ENCODE measurements at regions not wholly inside any gene's neighbourhood (a gene's known extent, or its start where the extent isn't known, plus 50 kb on each side); places are given as distances from the start of the nearest gene placed in this dataset.

DNA sequence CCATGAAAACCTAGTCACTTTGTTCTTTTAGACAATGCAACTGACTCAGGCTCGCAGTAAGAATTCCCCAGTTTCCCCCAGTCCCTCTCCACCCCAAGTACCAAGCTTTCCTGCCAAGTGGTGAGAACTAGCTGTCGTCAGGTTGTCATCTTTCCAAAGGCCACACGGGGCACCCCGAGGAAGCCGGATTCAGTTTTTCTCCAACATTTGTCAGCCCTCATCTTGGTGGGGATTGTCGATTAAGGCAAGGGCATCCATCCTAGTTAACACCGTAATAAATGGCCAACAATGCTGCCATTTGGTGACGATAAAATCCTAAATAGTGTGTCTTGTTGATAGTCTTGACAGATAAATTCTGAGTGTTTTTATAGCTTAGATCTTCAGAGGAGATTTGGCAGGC lies 55.9 kb upstream of the PROX1 start:
- Histone ChIP-seq H4K20me1 (ENCODE audit: insufficient read depth, low read length) (no peaks in the 10 kb centered on the region; the same call in 1 of the 2 replicates), H3K27ac (ENCODE audit: low read length) (no peak overlapping the region), H3K36me3 (replicated peaks; ENCODE audit: low read depth, low read length) (no peaks in the 10 kb centered on the region), H3K27me3 (ENCODE audit: low read depth, low read length) (no peaks in the 10 kb centered on the region; the same call in 1 of the 2 replicates), H3K4me2 (ENCODE audit: low read length) (no peak overlapping the region), H3K4me3 (ENCODE audit: low read length) (no peak overlapping the region), H2AFZ (ENCODE audit: low read depth, low read length) (no peak overlapping the region), H3K4me1 (ENCODE audit: low read length) (no peaks in the 10 kb centered on the region), H3K9ac (ENCODE audit: low read length) (no peak overlapping the region), H3K9me3 (ENCODE audit: insufficient read depth, low read length) (no peaks in the 10 kb centered on the region), H3K79me2 (ENCODE audit: low read length) (no peaks in the 10 kb centered on the region)
- TF ChIP-seq EZH2phosphoT487 (IDR thresholded peaks at IDR 0.05; ENCODE audit: low read depth) (no peak), CTCF (IDR thresholded peaks at IDR 0.05; ENCODE audit: low read depth, low read length) (no peak)

DNA sequence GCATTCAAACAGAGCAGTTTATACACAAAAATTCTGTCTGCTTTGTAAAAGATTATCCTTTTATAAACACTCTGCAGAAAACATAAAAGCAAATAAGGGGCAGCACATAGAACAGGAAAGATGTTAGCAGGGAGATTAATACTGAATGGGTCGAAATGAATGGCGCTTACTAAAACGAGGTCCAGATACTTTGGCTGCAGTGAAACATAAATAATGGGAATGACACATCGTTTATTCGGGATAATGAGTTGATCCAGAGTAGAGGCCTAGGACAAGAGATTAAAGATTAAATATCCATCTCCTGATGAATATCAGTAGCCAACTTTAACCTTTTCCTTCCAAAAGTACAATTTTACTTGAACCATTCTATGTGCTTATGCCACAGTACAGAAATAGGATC lies 54.4 kb upstream of the PROX1 start:
- Histone ChIP-seq H3K4me1 (ENCODE audit: low read length) (no peaks in the 10 kb centered on the region), H3K9me3 (ENCODE audit: insufficient read depth, low read length) (no peaks in the 10 kb centered on the region)

DNA sequence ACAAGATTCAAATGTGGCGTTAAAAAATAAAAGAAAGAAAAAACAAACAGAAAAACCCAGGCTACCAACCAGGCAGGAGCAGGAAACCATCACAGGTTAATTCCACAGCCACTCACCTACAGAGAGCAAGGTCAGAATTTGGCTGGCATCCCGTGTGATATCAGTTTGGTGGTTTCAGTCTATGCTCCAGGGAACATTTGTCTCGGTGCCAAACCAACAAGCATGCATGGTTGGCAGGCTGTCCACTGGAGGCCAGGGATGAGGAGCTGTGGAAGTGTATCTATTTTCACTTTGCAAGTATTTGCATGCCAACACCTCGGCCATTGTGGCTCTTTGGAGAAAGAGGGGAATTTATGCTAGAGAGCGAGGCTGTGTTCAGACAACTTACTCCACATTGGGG lies 53.1 kb upstream of the PROX1 start:
- Histone ChIP-seq H3K79me2 (ENCODE audit: low read length) (no peaks in the 10 kb centered on the region), H3K4me2 (ENCODE audit: low read length) (no peak overlapping the region), H2AFZ (ENCODE audit: low read depth, low read length) (no peak overlapping the region), H3K27me3 (ENCODE audit: low read depth, low read length) (no peaks in the 10 kb centered on the region; the same call in 1 of the 2 replicates), H3K36me3 (replicated peaks; ENCODE audit: low read depth, low read length) (no peaks in the 10 kb centered on the region), H4K20me1 (ENCODE audit: insufficient read depth, low read length) (no peaks in the 10 kb centered on the region), H3K4me3 (ENCODE audit: low read length) (no peak overlapping the region), H3K9me3 (ENCODE audit: insufficient read depth, low read length) (no peaks in the 10 kb centered on the region), H3K4me1 (ENCODE audit: low read length) (no peaks in the 10 kb centered on the region), H3K27ac (ENCODE audit: low read length) (no peak overlapping the region), H3K9ac (ENCODE audit: low read length) (no peak overlapping the region)
- TF ChIP-seq CTCF (IDR thresholded peaks at IDR 0.05; ENCODE audit: low read depth, low read length) (no peak), EZH2phosphoT487 (IDR thresholded peaks at IDR 0.05; ENCODE audit: low read depth) (no peak)

More for the DNA sequence above, 54.4 kb upstream of the PROX1 start:
- Histone ChIP-seq H3K27me3 (ENCODE audit: low read depth, low read length) (no peaks in the 10 kb centered on the region; the same call in 1 of the 2 replicates), H4K20me1 (ENCODE audit: insufficient read depth, low read length) (no peaks in the 10 kb centered on the region), H3K27ac (ENCODE audit: low read length) (no peak overlapping the region), H3K4me3 (ENCODE audit: low read length) (no peak overlapping the region), H3K4me2 (ENCODE audit: low read length) (no peak overlapping the region), H3K79me2 (ENCODE audit: low read length) (no peaks in the 10 kb centered on the region), H3K9ac (ENCODE audit: low read length) (no peak overlapping the region), H2AFZ (ENCODE audit: low read depth, low read length) (no peak overlapping the region), H3K36me3 (replicated peaks; ENCODE audit: low read depth, low read length) (no peaks in the 10 kb centered on the region)
- TF ChIP-seq EZH2phosphoT487 (IDR thresholded peaks at IDR 0.05; ENCODE audit: low read depth) (no peak), CTCF (IDR thresholded peaks at IDR 0.05; ENCODE audit: low read depth, low read length) (no peak)

DNA sequence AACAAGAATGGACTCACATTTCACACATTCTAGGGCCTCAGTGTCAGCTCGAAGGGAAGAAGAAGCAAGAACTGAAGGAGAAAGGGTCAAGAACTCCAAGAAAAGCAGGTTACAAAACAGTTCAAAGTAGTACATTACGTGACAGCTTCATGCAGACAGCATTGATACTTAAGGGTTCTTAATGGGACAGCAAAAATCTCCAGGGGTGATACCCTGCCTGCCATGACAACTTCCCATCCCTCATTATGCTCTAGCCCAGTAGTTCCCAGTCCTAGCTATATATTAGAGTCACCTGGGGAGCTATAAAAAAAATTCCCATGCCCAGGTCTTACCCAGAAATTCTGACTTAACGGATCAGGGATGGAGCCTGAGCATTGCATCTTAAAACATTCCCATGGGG lies 51.2 kb upstream of the PROX1 start:
- H3K79me2 ChIP-seq (ENCODE audit: low read length): no peaks in the 10 kb centered on the region
- H3K27me3 ChIP-seq (ENCODE audit: low read depth, low read length): no peaks in the 10 kb centered on the region; the same call in 1 of the 2 replicates
- H4K20me1 ChIP-seq (ENCODE audit: insufficient read depth, low read length): no peaks in the 10 kb centered on the region
- TF ChIP-seq CTCF (IDR thresholded peaks at IDR 0.05; ENCODE audit: low read depth, low read length) (no peak), EZH2phosphoT487 (IDR thresholded peaks at IDR 0.05; ENCODE audit: low read depth) (no peak)
- no peak overlapping the region for H3K9ac ChIP-seq (ENCODE audit: low read length)
- H3K27ac ChIP-seq (ENCODE audit: low read length): no peak overlapping the region
- H2AFZ ChIP-seq (ENCODE audit: low read depth, low read length): no peak overlapping the region
- no peaks in the 10 kb centered on the region for H3K4me1 ChIP-seq (ENCODE audit: low read length)
- H3K4me2 ChIP-seq (ENCODE audit: low read length): no peak overlapping the region
- H3K9me3 ChIP-seq (ENCODE audit: insufficient read depth, low read length): no peaks in the 10 kb centered on the region
- no peak overlapping the region for H3K4me3 ChIP-seq (ENCODE audit: low read length)
- H3K36me3 ChIP-seq (replicated peaks; ENCODE audit: low read depth, low read length): no peaks in the 10 kb centered on the region
